ENCODE measurements at regions not wholly inside any gene's neighbourhood (a gene's known extent, or its start where the extent isn't known, plus 50 kb on each side); places are given as distances from the start of the nearest gene placed in this dataset.

- no peak for TF ChIP-seq CTCF (IDR thresholded peaks at IDR 0.05)
- no peak for TF ChIP-seq POLR2A (IDR thresholded peaks at IDR 0.05)
- TF ChIP-seq POLR2AphosphoS5 (IDR thresholded peaks at IDR 0.05): no peak
These were observed 131.7 kb upstream of the TARS1 start for GRCh38 chr5:33309068-33309467.
